HG03097 (cell line): ENCODE measurements at regions not wholly inside any gene's neighbourhood (a gene's known extent, or its start where the extent isn't known, plus 50 kb on each side); places are given as distances from the start of the nearest gene placed in this dataset.
"Not testable (repeated sequence)": the region's sequence is repeated elsewhere in the genome, so short reads cannot be mapped to it uniquely, and the experiment has no call there.

Experiments
- ATAC-seq: cut with Tn5 transposase; IDR thresholded peaks from one replicate; pipeline ENCODE4 v1.9.1; 2021; ENCODE audit not compliant: unreplicated experiment, low FRiP score

- no peak for ATAC-seq
These were observed 159.9 kb upstream of the TNFAIP3 start for GRCh38 chr6:137707038-137707589.

- ATAC-seq = peak; percentile 44
These were observed 159.3 kb upstream of the TNFAIP3 start for GRCh38 chr6:137707590-137708360.

DNA sequence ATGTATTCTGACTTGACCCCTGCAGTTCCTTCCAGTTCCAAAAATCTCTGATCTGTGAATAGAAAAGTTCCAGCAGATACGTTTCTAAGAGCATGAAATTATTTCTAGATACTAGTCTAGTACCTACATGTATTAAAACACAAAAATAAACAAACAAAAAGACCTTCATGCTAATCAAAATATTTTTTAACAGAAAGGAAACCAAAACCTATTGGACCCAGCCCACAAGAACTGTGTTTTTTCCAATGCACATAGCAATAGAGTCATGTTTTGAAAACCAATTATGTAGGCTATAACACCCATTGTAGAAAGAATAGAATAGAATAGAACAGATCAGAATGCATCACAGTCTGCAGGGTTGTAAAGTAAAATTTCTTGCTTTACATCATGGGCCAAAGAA is 158.6 kb upstream of the TNFAIP3 start:
- no peak for ATAC-seq

DNA sequence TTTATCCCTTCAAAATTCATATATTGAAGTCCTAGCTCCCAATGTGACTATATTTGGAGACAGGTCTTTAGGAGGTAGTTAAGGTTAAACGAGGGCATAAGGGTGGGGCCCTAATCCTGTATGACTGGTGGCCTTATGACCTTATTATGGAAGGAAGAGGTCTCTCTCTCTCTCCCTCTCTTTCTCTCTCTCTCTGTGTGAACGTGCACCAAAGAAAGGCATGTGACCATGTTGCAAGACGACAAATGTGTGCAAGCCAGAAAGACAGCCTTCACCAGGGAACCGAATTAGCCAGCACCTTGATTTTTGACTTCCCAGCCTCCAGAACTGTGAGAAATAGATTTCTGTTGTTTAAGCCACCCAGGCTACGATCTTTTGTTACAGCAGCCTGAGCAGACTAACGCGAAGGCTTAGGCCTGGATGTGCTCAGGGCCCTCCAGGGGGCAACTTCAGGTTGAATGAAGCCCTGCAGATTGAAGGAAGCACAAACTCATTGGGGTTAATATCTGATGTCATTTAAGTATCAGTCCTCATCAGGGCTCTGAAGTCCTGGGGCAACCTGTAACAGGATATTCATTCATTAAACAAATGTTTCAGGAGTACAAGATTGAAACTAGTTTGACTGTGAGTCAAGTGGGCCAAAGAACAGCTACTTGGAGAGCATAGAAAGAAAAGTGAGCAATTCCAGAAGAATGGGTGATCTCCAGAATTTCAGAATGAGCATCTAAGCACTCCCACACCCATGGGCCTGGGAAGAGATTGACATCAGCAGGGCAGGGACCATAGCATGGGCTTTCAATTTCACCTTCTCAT is 157.4 kb upstream of the TNFAIP3 start:
- no peak for ATAC-seq

DNA sequence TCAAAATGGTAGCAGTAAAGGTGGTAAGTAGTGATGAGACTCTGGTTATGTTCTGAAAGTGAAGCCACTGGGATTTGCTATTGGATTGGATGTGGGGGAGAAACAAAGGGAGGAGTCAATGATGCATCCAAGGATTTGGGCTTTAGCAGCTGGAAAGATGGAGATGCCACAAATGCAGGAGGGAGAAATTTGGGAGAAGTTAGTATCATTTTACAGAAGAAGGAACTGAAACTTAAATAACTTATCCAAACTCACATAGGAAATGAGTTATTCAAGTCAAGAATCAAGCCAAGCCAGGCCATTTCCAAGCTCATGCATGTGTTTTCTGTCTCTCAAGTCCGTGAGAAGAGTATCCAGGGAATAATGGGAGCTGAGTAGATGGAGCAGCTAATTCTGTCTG is 155.1 kb upstream of the TNFAIP3 start:
- ATAC-seq = no peak

DNA sequence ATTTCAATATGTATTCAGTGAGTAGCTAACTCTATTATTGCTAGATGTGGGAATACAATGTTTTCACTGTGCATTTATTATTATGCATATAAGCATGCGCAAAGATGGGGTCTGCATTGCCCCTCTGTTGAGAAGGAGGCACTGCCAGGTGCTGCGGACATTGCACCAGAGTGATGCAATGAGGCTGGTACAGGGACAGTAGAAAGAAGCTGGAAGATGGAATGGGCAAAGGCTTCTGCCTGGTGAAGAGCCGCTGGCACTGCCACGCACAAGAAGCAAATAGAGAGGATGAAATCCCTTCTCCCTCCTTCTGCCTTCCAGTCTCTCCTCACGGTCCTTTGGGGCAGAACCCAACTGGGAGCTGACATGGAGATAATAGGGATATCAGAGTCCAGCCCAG is 154.5 kb upstream of the TNFAIP3 start:
- no peak for ATAC-seq

DNA sequence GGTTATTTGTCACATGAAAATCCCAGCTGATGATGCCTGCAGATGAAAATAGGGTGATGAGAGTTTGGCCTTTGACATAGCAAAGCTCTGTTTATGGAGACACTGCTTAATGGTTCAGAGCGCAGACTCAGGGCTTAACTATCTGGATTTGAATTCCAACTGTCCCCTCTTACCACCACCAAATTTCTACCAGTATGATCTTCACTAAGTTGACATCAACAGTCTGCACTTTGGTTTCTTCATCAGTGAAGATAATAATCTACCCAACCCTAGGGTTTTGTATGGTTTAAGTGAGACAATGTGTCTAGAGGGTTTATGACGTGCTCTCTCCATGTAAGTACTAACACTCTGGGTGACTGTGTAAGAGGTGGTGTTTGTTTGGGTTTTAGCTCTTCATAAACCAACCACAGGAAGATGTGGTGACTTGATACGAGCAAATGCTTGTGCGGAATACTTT is 151.4 kb upstream of the TNFAIP3 start:
- ATAC-seq = no peak

DNA sequence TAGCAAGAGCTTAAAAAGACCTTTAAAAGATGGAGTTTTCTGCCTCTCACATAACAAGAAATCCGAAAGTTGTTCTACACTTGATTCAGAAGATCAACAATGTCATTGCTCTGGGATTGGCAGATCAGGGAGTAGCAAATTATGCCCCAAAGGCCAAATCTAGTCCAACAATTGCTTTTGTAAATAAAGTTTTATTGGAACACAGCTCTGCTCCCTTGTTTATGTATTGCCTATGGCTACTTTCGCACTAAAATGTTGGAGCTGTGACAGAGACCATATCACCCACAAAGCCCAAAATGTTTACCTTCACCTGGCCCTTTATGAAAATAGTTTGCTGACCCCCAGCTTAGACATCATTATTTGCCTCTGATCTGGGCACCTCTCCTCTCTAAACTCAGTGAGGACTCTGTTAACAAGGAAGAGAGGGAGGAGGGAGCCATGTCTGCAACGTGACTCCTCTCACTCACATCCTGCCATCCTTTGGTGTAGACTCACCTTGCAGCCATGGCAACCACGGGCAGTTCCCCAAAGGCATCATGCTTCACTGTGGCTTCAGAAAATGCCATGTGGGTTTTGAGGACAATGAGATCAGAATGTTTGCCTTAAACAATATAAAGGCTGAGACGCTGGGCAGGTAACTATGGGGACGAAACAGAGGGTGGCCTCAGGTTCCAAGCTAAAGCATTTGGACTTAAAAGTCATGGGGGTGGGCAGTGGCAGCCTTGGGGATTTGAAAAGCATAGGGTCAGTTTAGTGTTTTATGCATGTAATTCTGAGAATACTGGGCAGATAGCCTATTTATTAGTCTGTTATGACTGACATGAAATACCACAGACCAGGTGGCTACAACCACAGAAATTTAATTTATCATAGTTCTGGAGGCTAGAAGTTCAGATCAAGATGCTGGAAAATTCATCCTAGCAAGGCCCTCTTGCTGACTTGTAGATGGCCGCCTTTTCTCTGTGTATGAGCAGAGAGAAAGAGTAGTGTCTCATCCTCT is 149.7 kb upstream of the TNFAIP3 start:
- no peak for ATAC-seq

DNA sequence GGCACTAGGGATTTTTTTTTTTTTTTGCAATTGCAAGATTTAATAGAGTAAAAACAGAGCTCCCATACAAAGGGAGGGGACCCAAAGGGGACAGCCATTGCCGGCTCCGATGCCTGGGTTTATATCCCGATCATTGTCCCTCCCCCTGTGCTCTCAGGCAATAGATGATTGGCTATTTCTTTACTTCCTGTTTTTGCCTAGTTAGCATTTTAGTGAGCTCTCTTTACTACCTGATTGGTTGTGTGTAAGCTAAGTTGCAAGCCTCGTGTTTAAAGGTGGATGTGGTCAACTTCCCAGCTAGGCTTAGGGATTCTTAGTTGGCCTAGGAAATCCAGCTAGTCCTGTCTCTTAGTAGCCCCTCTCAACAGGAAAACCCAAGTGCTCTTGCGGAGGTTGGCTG is 148.2 kb upstream of the TNFAIP3 start:
- ATAC-seq = not testable (repeated sequence)

DNA sequence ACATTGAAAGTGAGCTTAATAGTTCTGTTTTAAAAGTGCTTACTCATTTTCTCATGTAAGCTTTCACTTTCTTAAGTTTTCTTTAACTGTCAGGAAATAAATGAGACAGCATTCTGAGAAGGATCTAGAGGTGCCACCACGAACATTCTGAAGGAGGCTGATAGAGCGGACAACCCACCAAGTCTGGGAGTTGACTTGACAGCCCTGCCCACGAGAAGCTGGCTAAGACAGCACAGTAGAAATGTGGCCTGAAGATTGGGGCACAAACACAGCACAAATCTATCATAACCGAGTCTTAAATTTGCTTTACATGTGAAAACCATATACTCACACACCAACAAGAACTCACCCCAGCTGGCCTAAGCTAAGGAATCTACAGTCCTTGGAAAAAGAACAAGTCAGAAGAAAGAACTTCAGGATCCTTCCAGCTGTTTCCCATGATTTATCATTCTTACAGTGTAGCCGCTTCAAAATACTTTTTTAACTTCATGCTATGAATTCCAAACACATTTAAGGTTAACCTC is 144.2 kb upstream of the TNFAIP3 start:
- no peak for ATAC-seq

DNA sequence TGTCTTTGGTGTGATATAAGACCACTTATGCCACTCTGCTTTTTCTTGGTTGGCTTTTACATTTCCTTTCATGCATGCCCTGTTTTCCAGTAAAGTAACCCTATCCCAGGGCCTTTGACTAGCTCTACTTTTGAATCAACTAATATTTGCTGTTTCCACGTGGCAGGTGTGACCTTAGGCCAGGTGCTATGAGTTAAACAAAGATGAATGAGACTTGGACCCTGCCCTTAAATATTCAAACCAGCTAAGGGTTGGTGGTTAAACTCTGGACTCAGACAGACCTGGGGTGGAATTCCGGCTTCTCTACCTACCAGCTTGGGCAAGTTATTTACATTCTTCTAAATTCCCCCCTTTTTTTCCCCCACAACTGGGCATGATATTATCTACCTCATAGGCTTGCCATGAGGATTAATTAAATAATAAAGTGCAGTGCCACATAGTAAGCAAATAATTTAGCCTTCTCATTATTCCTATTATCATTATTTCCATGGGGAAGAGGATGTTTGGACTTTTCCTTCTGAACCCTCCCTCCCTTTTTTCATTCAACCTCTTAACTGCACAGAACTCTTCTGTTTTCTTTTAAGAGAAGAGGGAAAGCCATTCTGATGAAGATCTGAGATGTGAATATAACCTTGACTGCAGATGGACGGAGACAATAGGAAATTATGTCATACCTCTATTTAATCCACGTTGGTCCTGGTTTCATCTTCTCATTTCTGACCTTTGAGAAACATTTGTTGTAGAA is 143.6 kb upstream of the TNFAIP3 start:
- no peak for ATAC-seq

GRCh38 chr6:137724018-137724403 is 143.0 kb upstream of the TNFAIP3 start:
- ATAC-seq = no peak

- ATAC-seq = no peak
These were observed 142.4 kb upstream of the TNFAIP3 start for GRCh38 chr6:137724495-137725211.

GRCh38 chr6:137725949-137726348 is 141.1 kb upstream of the TNFAIP3 start:
- ATAC-seq = no peak

DNA sequence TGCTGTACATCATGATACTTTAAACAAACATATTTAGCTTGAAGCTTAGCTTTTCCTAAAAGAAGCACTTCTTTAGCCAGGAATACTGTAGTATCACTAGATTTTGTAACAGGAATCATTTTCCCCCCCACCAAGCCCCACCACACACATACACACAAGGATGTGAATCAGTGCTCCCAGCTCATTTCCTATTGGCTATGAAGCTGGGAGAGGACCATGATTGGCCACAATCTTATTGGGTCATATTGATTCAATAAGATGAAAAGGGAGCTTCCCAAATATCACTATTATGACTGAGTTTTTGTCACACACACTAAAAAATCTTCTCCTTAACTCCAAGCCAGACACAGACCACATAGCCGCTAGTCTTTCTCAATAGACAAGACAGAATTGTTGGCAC is 140.5 kb upstream of the TNFAIP3 start:
- no peak for ATAC-seq

DNA sequence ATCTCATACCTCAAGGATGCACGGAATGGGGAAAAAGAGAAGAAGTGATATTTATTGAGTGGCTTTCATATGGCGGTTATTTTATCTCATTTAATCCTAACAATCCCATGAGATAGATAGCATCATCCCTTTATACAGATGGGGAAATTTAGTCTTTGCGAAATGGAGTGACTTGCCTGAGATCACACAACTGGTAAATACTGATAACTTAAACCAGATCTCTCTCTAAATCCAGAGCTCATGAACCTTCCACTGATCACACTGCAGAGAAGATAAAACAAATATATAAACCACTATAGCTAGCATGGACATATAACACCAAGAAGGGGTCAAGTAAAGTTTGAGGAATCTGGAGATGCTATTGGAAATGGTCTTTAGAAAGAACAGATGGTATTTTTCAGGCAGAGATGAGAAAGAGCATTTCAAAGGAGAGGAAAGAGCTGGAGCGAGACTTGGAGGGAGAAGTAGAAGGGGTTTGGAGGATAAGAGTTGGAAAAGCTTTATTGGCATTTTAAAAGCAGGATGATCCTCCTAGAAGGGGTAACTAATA is 139.8 kb upstream of the TNFAIP3 start:
- ATAC-seq = no peak

DNA sequence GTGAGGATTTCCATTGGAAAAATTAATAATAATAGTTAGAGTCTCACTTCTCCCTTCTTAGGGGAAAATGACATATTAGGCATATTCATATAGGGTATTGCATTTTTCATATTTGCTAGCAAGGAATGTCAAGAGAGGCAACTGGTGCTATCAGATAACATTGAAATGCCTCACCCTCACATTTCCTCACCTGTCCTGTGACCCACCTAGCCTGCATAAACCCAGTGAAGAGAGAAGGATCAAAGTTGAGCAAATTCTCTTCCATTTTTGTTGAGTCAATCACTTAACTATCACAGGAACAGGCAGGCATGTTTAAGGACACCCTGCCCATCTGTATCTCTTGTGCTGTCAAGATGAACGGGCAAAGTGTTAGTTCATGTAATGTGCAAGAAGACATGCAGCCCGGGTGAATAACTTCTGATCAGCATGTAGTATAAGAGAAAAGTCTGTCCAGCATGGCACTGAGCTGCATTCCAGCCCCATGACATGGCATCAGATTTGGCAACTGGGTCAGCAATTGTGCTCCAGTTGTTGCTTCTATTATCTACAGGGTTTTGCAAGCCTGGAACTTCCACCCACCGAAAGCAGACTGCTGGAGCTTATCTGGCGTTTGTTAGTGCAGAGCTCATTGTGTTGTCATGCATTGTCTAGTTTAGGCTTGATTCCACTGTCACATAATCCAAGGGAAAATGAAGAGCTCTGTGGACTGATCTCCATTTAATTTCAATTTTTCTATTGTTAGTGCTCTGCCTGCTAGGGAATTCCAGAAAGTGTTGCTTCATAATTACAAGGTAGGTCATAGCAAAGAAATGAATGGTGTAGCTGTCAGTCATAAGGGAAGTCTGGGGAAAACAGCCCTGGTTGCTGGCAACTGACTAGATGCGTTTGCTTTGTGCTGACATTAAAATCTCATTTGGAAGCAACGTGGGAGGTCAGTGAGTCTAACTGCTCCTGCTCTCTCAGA is 138.4 kb upstream of the TNFAIP3 start:
- no peak for ATAC-seq
